Tibial artery (tissue), 4 donors: ENCODE measurements at regions not wholly inside any gene's neighbourhood (a gene's known extent, or its start where the extent isn't known, plus 50 kb on each side); places are given as distances from the start of the nearest gene placed in this dataset.

Experiments
- DNase-seq, 2 donors: peaks; one replicate each; pipeline ENCODE4 v3.0.0-alpha.2; 2019
- H3K27ac ChIP-seq, 2 donors: fragments of 200-600 bp; sonication (generic) in 1 of 2; 1 replicate in 1 of 2; 2 replicates in 1 of 2; pipeline ENCODE4 v1.5.1; 2018 to 2019; ENCODE audit warnings: mild to moderate bottlenecking in 1 of 2
- H3K27me3 ChIP-seq, 2 donors: fragments of 200-600 bp; sonication (generic) in 1 of 2; one replicate each; pipeline versions ENCODE4 v1.5.1 to v1.6.0; 2016 to 2019
- H3K36me3 ChIP-seq, 3 donors: fragments of 200-600 bp; sonication (generic) in 2 of 3; one replicate each; pipeline ENCODE4 v1.5.1; 2016 to 2019; ENCODE audit warnings: mild to moderate bottlenecking in 2 of 3
- H3K4me1 ChIP-seq, 4 donors: fragments of 200-600 bp; sonication (generic) in 2 of 4; 1 replicate in 3 of 4; 2 replicates in 1 of 4; pipeline ENCODE4 v1.5.1; 2016 to 2019
- H3K4me3 ChIP-seq, 2 donors: fragments of 200-600 bp; sonication (generic) in 1 of 2; 1 replicate in 1 of 2; 2 replicates in 1 of 2; pipeline ENCODE4 v1.5.1; 2018 to 2019; ENCODE audit warnings: mild to moderate bottlenecking in 2 of 2
- H3K9me3 ChIP-seq, 3 donors: fragments of 200-600 bp; sonication (generic) in 1 of 3; one replicate each; pipeline ENCODE4 v1.5.1; 2016 to 2019
- CTCF ChIP-seq, 2 experiments: fragments of 200-600 bp in 1 of 2; fragments of 450-650 bp in 1 of 2; IDR thresholded peaks; one replicate each; pipeline ENCODE4 v1.5.1; 2017 to 2019; ENCODE audit warnings: antibody characterized with exemption in 2 of 2, mild to moderate bottlenecking in 1 of 2, moderate library complexity in 1 of 2
- intact Hi-C: fragments of 100-400 bp; cut with DNase I; formaldehyde crosslinking; loops from one replicate; pipeline ENCODE4 v1.15.0; 2023; ENCODE audit warnings: low total_unique reads

- Histone ChIP-seq H3K9me3 (no peaks in the 10 kb centered on the region), H3K27ac (no peak overlapping the region), H3K4me1 (no peaks in the 10 kb centered on the region), H3K36me3 (no peaks in the 10 kb centered on the region), H3K4me3 (no peak overlapping the region), H3K27me3 (no peaks in the 10 kb centered on the region)
- no peak for DNase-seq
- TF ChIP-seq CTCF (IDR thresholded peaks at IDR 0.05): no peak
- intact Hi-C loops: no loop called here
Observed at GRCh38 chr13:48591889-48592687, 59.2 kb upstream of the RCBTB2 start.

- no peak overlapping the region for H3K27ac ChIP-seq
- DNase-seq: no peak
- no peak overlapping the region for H3K4me3 ChIP-seq
- no peaks in the 10 kb centered on the region for H3K36me3 ChIP-seq
- no peak for TF ChIP-seq CTCF (IDR thresholded peaks at IDR 0.05)
- no peaks in the 10 kb centered on the region for H3K27me3 ChIP-seq
- no peaks in the 10 kb centered on the region for H3K4me1 ChIP-seq
- intact Hi-C loops: no loop called here
- H3K9me3 ChIP-seq: no peaks in the 10 kb centered on the region
Observed at GRCh38 chr13:48592688-48593049, 59.8 kb upstream of the RCBTB2 start.

DNA sequence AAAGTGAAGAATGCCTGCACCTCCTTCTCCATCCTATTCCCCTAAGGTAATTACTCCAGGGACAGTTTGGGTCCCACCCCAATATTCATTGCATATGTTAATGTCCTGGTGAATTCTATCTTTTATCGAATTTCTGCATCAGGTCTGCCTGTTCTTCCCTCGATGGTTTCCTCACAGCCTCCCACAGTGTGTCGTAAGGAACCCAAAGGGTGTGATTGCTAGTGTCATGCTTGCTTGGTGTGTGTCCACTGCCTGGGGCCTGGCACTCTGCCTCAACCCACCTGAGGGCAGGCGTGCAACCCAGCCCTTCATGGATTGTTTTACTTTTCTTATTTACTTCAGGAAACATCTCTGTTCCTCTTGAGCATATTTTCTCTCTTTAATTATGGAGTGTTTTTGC, 60.2 kb upstream of the CYSLTR2 start:
- Histone ChIP-seq H3K27me3 (no peaks in the 10 kb centered on the region), H3K4me1 (no peaks in the 10 kb centered on the region), H3K9me3 (peaks cover 0 to 6% (median 2%) of the 10 kb centered on the region in 3 donors), H3K36me3 (no peaks in the 10 kb centered on the region), H3K27ac (no peak overlapping the region), H3K4me3 (no peak overlapping the region)
- TF ChIP-seq CTCF (IDR thresholded peaks at IDR 0.05): no peak
- no peak for DNase-seq
- intact Hi-C loops: no loop called here

DNA sequence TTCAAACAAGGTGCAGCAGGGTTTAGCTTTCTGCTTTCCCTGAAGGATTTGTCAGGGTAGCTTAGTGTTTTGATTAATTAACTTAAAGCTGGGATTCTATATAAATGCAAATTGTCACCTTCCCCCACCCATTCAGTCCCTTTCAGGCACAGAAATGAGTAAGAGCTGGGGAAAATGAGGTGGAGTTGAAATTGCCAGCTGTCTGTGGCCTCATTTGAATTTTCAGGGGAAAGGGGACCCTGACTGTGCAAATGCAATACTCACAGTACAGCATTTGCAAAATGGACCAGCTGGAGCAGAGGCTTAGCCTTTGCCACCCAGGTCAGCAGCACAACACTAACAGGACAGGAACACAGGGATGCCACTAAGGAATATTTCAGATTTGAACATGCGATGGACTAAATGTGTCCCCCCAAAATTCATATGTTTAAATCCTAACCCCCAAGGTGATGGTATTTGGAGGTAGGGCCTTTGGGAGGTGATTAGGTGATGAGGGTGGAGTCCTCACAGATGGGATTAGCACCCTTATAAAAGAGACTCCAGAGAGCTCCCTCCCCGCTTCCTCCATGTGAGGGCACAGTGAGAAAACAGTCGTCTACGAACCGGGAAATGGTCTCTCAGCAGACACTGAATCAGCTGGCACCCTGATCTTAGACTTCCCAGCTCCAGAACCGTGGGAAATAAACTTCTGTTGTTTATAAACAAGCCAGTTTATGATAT, 59.5 kb upstream of the CYSLTR2 start:
- peaks cover 0 to 6% (median 2%) of the 10 kb centered on the region in 3 donors for H3K9me3 ChIP-seq
- TF ChIP-seq CTCF (IDR thresholded peaks at IDR 0.05): no peak
- no peak overlapping the region for H3K27ac ChIP-seq
- H3K4me1 ChIP-seq: no peaks in the 10 kb centered on the region
- H3K36me3 ChIP-seq: no peaks in the 10 kb centered on the region
- no peaks in the 10 kb centered on the region for H3K27me3 ChIP-seq
- DNase-seq: no peak
- intact Hi-C loops: no loop called here
- no peak overlapping the region for H3K4me3 ChIP-seq

GRCh38 chr13:48595431-48596429, 58.0 kb upstream of the CYSLTR2 start:
- no peak overlapping the region for H3K4me3 ChIP-seq
- H3K36me3 ChIP-seq: no peaks in the 10 kb centered on the region
- no peak overlapping the region for H3K27ac ChIP-seq
- intact Hi-C loops: loop anchor here (5.0 kb wide), 1 partner anchor 682 kb away; no protein-coding TSS in a partner anchor
- no peaks in the 10 kb centered on the region for H3K4me1 ChIP-seq
- peaks cover 0 to 6% (median 2%) of the 10 kb centered on the region in 3 donors for H3K9me3 ChIP-seq
- no peaks in the 10 kb centered on the region for H3K27me3 ChIP-seq
- peak; percentile 56 to 57 for TF ChIP-seq CTCF (IDR thresholded peaks at IDR 0.05)
- DNase-seq: peak in 1 of 2 donors; percentile 51
